ENCODE measurements at regions not wholly inside any gene's neighbourhood (a gene's known extent, or its start where the extent isn't known, plus 50 kb on each side); places are given as distances from the start of the nearest gene placed in this dataset.

GRCh38 chr14:34106310-34106709 lies 155.4 kb upstream of the EGLN3 start:
- Histone ChIP-seq H3K23ac (ENCODE audit: low read length in 2 of 2) (no peak overlapping the region), H2BK15ac (ENCODE audit: low read depth, poor library complexity, severe bottlenecking) (no peak overlapping the region), H3K4me2 (ENCODE audit: low read length, poor library complexity, severe bottlenecking) (no peak overlapping the region), H3K18ac (ENCODE audit: low read depth in 1 of 2, low read length in 2 of 2) (no peak overlapping the region), H3K4me1 (ENCODE audit: control insufficient read depth, insufficient read depth, low read depth, low read length) (no peaks in the 10 kb centered on the region), H3K9ac (ENCODE audit: low read length) (no peak overlapping the region), H3K36me3 (ENCODE audit: control insufficient read depth in 1 of 2, insufficient read depth in 2 of 2, low read depth in 1 of 2, low read length in 2 of 2) (no peaks in the 10 kb centered on the region), H2BK120ac (ENCODE audit: low read depth, low read length) (no peak overlapping the region), H4K91ac (ENCODE audit: low read length) (no peak overlapping the region), H3K4ac (ENCODE audit: low read depth in 1 of 2, low read length in 2 of 2) (no peak overlapping the region), H3K79me1 (replicated peaks; ENCODE audit: low read length, poor library complexity, severe bottlenecking) (no peaks in the 10 kb centered on the region), H4K8ac (ENCODE audit: low read length) (no peak overlapping the region), H3K9me3 (ENCODE audit: control insufficient read depth, low read length) (no peaks in the 10 kb centered on the region), H3K4me3 (ENCODE audit: insufficient read depth in 1 of 2, low read depth in 1 of 2, low read length in 2 of 2) (no peak overlapping the region), H3K27me3 (ENCODE audit: control insufficient read depth in 1 of 2, insufficient read depth in 1 of 2, low read length in 2 of 2) (peaks cover 3 to 4% of the 10 kb centered on the region in 2 experiments), H2BK12ac (ENCODE audit: low read length in 2 of 2) (no peak overlapping the region), H3K14ac (ENCODE audit: low read length in 2 of 2) (no peak overlapping the region), H2AFZ (ENCODE audit: low read depth, low read length) (no peak overlapping the region), H3K27ac (ENCODE audit: low read length, poor library complexity, severe bottlenecking) (no peak overlapping the region), H2AK5ac (ENCODE audit: low read length, severe bottlenecking) (no peak overlapping the region), H2BK5ac (ENCODE audit: low read depth, low read length, poor library complexity, severe bottlenecking) (no peak overlapping the region)
- WGBS: 89% methylated on average over 4 of the region's 4 CpGs
- DNase-seq: no peak

GRCh38 chr14:34104489-34105397 lies 153.9 kb upstream of the EGLN3 start:
- 81% methylated on average over 8 of the region's 8 CpGs for WGBS
- Histone ChIP-seq H3K14ac (ENCODE audit: low read length in 2 of 2) (no peak overlapping the region), H3K23ac (ENCODE audit: low read length in 2 of 2) (no peak overlapping the region), H3K4me3 (ENCODE audit: insufficient read depth in 1 of 2, low read depth in 1 of 2, low read length in 2 of 2) (no peak overlapping the region), H2AFZ (ENCODE audit: low read depth, low read length) (no peak overlapping the region), H3K27ac (ENCODE audit: low read length, poor library complexity, severe bottlenecking) (no peak overlapping the region), H3K36me3 (ENCODE audit: control insufficient read depth in 1 of 2, insufficient read depth in 2 of 2, low read depth in 1 of 2, low read length in 2 of 2) (no peaks in the 10 kb centered on the region), H4K8ac (ENCODE audit: low read length) (no peak overlapping the region), H3K4me2 (ENCODE audit: low read length, poor library complexity, severe bottlenecking) (no peak overlapping the region), H3K9me3 (ENCODE audit: control insufficient read depth, low read length) (no peaks in the 10 kb centered on the region), H2BK12ac (ENCODE audit: low read length in 2 of 2) (no peak overlapping the region), H2BK15ac (ENCODE audit: low read depth, poor library complexity, severe bottlenecking) (no peak overlapping the region), H3K9ac (ENCODE audit: low read length) (no peak overlapping the region), H3K4ac (ENCODE audit: low read depth in 1 of 2, low read length in 2 of 2) (no peak overlapping the region), H2BK120ac (ENCODE audit: low read depth, low read length) (no peak overlapping the region), H3K27me3 (ENCODE audit: control insufficient read depth in 1 of 2, insufficient read depth in 1 of 2, low read length in 2 of 2) (peaks cover 0 to 3% of the 10 kb centered on the region in 2 experiments), H3K79me1 (replicated peaks; ENCODE audit: low read length, poor library complexity, severe bottlenecking) (no peaks in the 10 kb centered on the region), H3K4me1 (ENCODE audit: control insufficient read depth, insufficient read depth, low read depth, low read length) (no peaks in the 10 kb centered on the region), H3K18ac (ENCODE audit: low read depth in 1 of 2, low read length in 2 of 2) (no peak overlapping the region), H4K91ac (ENCODE audit: low read length) (no peak overlapping the region), H2AK5ac (ENCODE audit: low read length, severe bottlenecking) (no peak overlapping the region), H2BK5ac (ENCODE audit: low read depth, low read length, poor library complexity, severe bottlenecking) (no peak overlapping the region)
- DNase-seq: no peak

GRCh38 chr14:34103176-34103575 lies 152.3 kb upstream of the EGLN3 start:
- Histone ChIP-seq H3K9me3 (ENCODE audit: control insufficient read depth, low read length) (no peaks in the 10 kb centered on the region), H3K9ac (ENCODE audit: low read length) (no peak overlapping the region), H3K27me3 (ENCODE audit: control insufficient read depth in 1 of 2, insufficient read depth in 1 of 2, low read length in 2 of 2) (peaks cover 0 to 3% of the 10 kb centered on the region in 2 experiments), H3K14ac (ENCODE audit: low read length in 2 of 2) (no peak overlapping the region), H4K91ac (ENCODE audit: low read length) (no peak overlapping the region), H3K4me1 (ENCODE audit: control insufficient read depth, insufficient read depth, low read depth, low read length) (peaks cover 2% of the 10 kb centered on the region), H2BK15ac (ENCODE audit: low read depth, poor library complexity, severe bottlenecking) (no peak overlapping the region), H2BK5ac (ENCODE audit: low read depth, low read length, poor library complexity, severe bottlenecking) (no peak overlapping the region), H3K4me3 (ENCODE audit: insufficient read depth in 1 of 2, low read depth in 1 of 2, low read length in 2 of 2) (no peak overlapping the region), H3K4ac (ENCODE audit: low read depth in 1 of 2, low read length in 2 of 2) (no peak overlapping the region), H2AFZ (ENCODE audit: low read depth, low read length) (no peak overlapping the region), H3K79me1 (replicated peaks; ENCODE audit: low read length, poor library complexity, severe bottlenecking) (no peaks in the 10 kb centered on the region), H3K18ac (ENCODE audit: low read depth in 1 of 2, low read length in 2 of 2) (no peak overlapping the region), H3K4me2 (ENCODE audit: low read length, poor library complexity, severe bottlenecking) (no peak overlapping the region), H3K27ac (ENCODE audit: low read length, poor library complexity, severe bottlenecking) (no peak overlapping the region), H3K23ac (ENCODE audit: low read length in 2 of 2) (no peak overlapping the region), H3K36me3 (ENCODE audit: control insufficient read depth in 1 of 2, insufficient read depth in 2 of 2, low read depth in 1 of 2, low read length in 2 of 2) (no peaks in the 10 kb centered on the region), H2BK120ac (ENCODE audit: low read depth, low read length) (no peak overlapping the region), H4K8ac (ENCODE audit: low read length) (no peak overlapping the region), H2BK12ac (ENCODE audit: low read length in 2 of 2) (no peak overlapping the region), H2AK5ac (ENCODE audit: low read length, severe bottlenecking) (no peak overlapping the region)
- 63% methylated on average over 3 of the region's 4 CpGs for WGBS
- no peak for DNase-seq

GRCh38 chr14:34099635-34100034 lies 148.8 kb upstream of the EGLN3 start:
- Histone ChIP-seq H4K91ac (ENCODE audit: low read length) (no peak overlapping the region), H2BK12ac (ENCODE audit: low read length in 2 of 2) (no peak overlapping the region), H3K79me1 (replicated peaks; ENCODE audit: low read length, poor library complexity, severe bottlenecking) (no peaks in the 10 kb centered on the region), H3K9ac (ENCODE audit: low read length) (no peak overlapping the region), H3K4ac (ENCODE audit: low read depth in 1 of 2, low read length in 2 of 2) (no peak overlapping the region), H3K18ac (ENCODE audit: low read depth in 1 of 2, low read length in 2 of 2) (no peak overlapping the region), H3K9me3 (ENCODE audit: control insufficient read depth, low read length) (no peaks in the 10 kb centered on the region), H2AFZ (ENCODE audit: low read depth, low read length) (no peak overlapping the region), H3K4me1 (ENCODE audit: control insufficient read depth, insufficient read depth, low read depth, low read length) (peaks cover 9% of the 10 kb centered on the region), H3K36me3 (ENCODE audit: control insufficient read depth in 1 of 2, insufficient read depth in 2 of 2, low read depth in 1 of 2, low read length in 2 of 2) (no peaks in the 10 kb centered on the region), H3K27ac (ENCODE audit: low read length, poor library complexity, severe bottlenecking) (no peak overlapping the region), H3K4me2 (ENCODE audit: low read length, poor library complexity, severe bottlenecking) (no peak overlapping the region), H2BK120ac (ENCODE audit: low read depth, low read length) (no peak overlapping the region), H4K8ac (ENCODE audit: low read length) (no peak overlapping the region), H2AK5ac (ENCODE audit: low read length, severe bottlenecking) (no peak overlapping the region), H3K23ac (ENCODE audit: low read length in 2 of 2) (no peak overlapping the region), H3K14ac (ENCODE audit: low read length in 2 of 2) (no peak overlapping the region), H2BK5ac (ENCODE audit: low read depth, low read length, poor library complexity, severe bottlenecking) (no peak overlapping the region), H2BK15ac (ENCODE audit: low read depth, poor library complexity, severe bottlenecking) (no peak overlapping the region), H3K27me3 (ENCODE audit: control insufficient read depth in 1 of 2, insufficient read depth in 1 of 2, low read length in 2 of 2) (peaks cover 3 to 6% of the 10 kb centered on the region in 2 experiments), H3K4me3 (ENCODE audit: insufficient read depth in 1 of 2, low read depth in 1 of 2, low read length in 2 of 2) (no peak overlapping the region)
- 84% methylated on average over 4 of the region's 5 CpGs for WGBS
- DNase-seq: no peak

All from mesenchymal stem cell (in vitro differentiated cells and primary cell).